OCI-LY7 (cell line): ENCODE measurements at regions not wholly inside any gene's neighbourhood (a gene's known extent, or its start where the extent isn't known, plus 50 kb on each side); places are given as distances from the start of the nearest gene placed in this dataset.

Source experiments
- BruUV-seq: library from RNA; stranded (reverse); fragments of 400-500 nt; replicated peaks from 2 replicates; lab custom pipeline; 2021; lab: Mats Ljungman, UMichigan
- CTCF ChIA-PET: fragments of 300-600 bp; sonication (Branson Sonifier 250); formaldehyde crosslinking; loops from one replicate; lab custom pipeline; 2022; ENCODE audit warnings: antibody characterized with exemption; ENCODE audit not compliant: unreplicated experiment; lab: Charles Lee
- POLR2A ChIA-PET: fragments of 300-600 bp; sonication (Branson Sonifier 250); formaldehyde crosslinking; loops from one replicate; lab custom pipeline; 2022; ENCODE audit warnings: antibody characterized with exemption; lab: Charles Lee
- DNase-seq: peaks from one replicate; pipeline ENCODE4 v3.0.0-alpha.2; 2015; ENCODE audit warnings: low spot score
- H2AFZ ChIP-seq: fragments of 200-600 bp; sonication (generic), shearing (Covaris generic); 2 replicates; pipeline ENCODE4 v1.6.1; 2014; ENCODE audit warnings: mild to moderate bottlenecking, antibody characterized with exemption, low read length, moderate library complexity
- H3K27ac ChIP-seq: fragments of 200-600 bp; sonication (generic); 2 replicates; pipeline ENCODE4 v1.5.1; 2014; ENCODE audit warnings: mixed run types, low read depth, mild to moderate bottlenecking, moderate library complexity, low read length, inconsistent platforms; ENCODE audit not compliant: poor library complexity, severe bottlenecking
- H3K36me3 ChIP-seq: fragments of 200-600 bp; sonication (generic); 2 replicates; pipeline ENCODE4 v1.6.1; 2014; ENCODE audit warnings: mild to moderate bottlenecking, antibody characterized with exemption, low read length, moderate library complexity, mixed read lengths; ENCODE audit not compliant: insufficient read depth
- H3K4me1 ChIP-seq: fragments of 200-600 bp; sonication (generic); 2 replicates; pipeline ENCODE4 v1.5.1; 2014; ENCODE audit warnings: mild to moderate bottlenecking, low read length; ENCODE audit not compliant: insufficient read depth, poor library complexity, severe bottlenecking
- H3K4me2 ChIP-seq: fragments of 200-600 bp; sonication (generic); 2 replicates; pipeline ENCODE4 v1.6.1; 2014; ENCODE audit warnings: mild to moderate bottlenecking, low read length
- H3K4me3 ChIP-seq: fragments of 200-600 bp; sonication (generic); 2 replicates; pipeline ENCODE4 v1.5.1; 2014; ENCODE audit warnings: mild to moderate bottlenecking, low read depth, low read length; ENCODE audit not compliant: poor library complexity, severe bottlenecking
- H3K79me2 ChIP-seq: fragments of 200-600 bp; sonication (generic); 2 replicates; pipeline ENCODE4 v1.6.1; 2016; ENCODE audit warnings: low read depth, mild to moderate bottlenecking, low read length, moderate library complexity, mixed read lengths; ENCODE audit not compliant: insufficient read depth
- H3K9me2 ChIP-seq: fragments of 200-600 bp; sonication (generic); 2 replicates; pipeline ENCODE4 v1.6.1; 2016; ENCODE audit warnings: mild to moderate bottlenecking, low read length, mixed read lengths; ENCODE audit not compliant: insufficient read depth
- H3K9me3 ChIP-seq: fragments of 200-600 bp; sonication (generic); 2 replicates; pipeline ENCODE4 v1.6.1; 2014; ENCODE audit warnings: mild to moderate bottlenecking, mixed run types, low read length, mixed read lengths
- H4K20me1 ChIP-seq: fragments of 200-600 bp; sonication (generic); 2 replicates; pipeline ENCODE4 v1.6.1; 2014; ENCODE audit warnings: mild to moderate bottlenecking, antibody characterized with exemption, low read length, moderate library complexity, mixed read lengths; ENCODE audit not compliant: insufficient read depth
- CTCF ChIP-seq: fragments of 200-600 bp; sonication (generic); conservative IDR thresholded peaks from 2 replicates; pipeline ENCODE4 v1.5.1; 2014; ENCODE audit warnings: mild to moderate bottlenecking, antibody characterized with exemption, low read length, moderate library complexity, mixed read lengths
- EZH2phosphoT487 ChIP-seq: fragments of 200-600 bp; sonication (generic); IDR thresholded peaks from 2 replicates; pipeline ENCODE4 v1.6.1; 2018; ENCODE audit warnings: low read depth, borderline replicate concordance, mild to moderate bottlenecking, mixed run types, antibody characterized with exemption, low read length, moderate library complexity, mixed read lengths
- intact Hi-C: fragments of 100-400 bp; cut with micrococcal nuclease; formaldehyde crosslinking; loops from one replicate; pipeline ENCODE4 v1.10.0; 2022; ENCODE audit not compliant: unreplicated experiment

- DNase-seq: peak; percentile 64
- intact Hi-C loops: loop anchor here (1.0 to 5.0 kb wide), 3 partner anchors 95 to 413 kb away; no protein-coding TSS in a partner anchor
- Histone ChIP-seq H3K9me3 (no peaks in the 10 kb centered on the region), H3K4me2 (no peak overlapping the region), H3K4me3 (no peak overlapping the region), H3K27ac (no peak overlapping the region), H3K9me2 (no peaks in the 10 kb centered on the region), H2AFZ (no peak overlapping the region), H3K36me3 (no peaks in the 10 kb centered on the region), H3K4me1 (no peaks in the 10 kb centered on the region), H4K20me1 (no peaks in the 10 kb centered on the region), H3K79me2 (no peaks in the 10 kb centered on the region)
- ChIA-PET POLR2A (no interaction called here), CTCF (no interaction called here)
- TF ChIP-seq EZH2phosphoT487 (no peak), CTCF (peak; percentile 89)
- BruUV-seq: no TSS peak
Observed at GRCh38 chr15:94576889-94577533, 345.6 kb downstream of the MCTP2 start.

- Histone ChIP-seq H3K4me3 (no peak overlapping the region), H3K9me3 (no peaks in the 10 kb centered on the region), H2AFZ (no peak overlapping the region), H3K36me3 (no peaks in the 10 kb centered on the region), H3K9me2 (no peaks in the 10 kb centered on the region), H3K79me2 (no peaks in the 10 kb centered on the region), H3K27ac (no peak overlapping the region), H3K4me2 (no peak overlapping the region), H4K20me1 (no peaks in the 10 kb centered on the region), H3K4me1 (no peaks in the 10 kb centered on the region)
- intact Hi-C loops: loop anchor here (5.0 kb wide), 1 partner anchor 93 kb away; no protein-coding TSS in a partner anchor
- no peak for DNase-seq
- TF ChIP-seq CTCF (no peak), EZH2phosphoT487 (no peak)
- ChIA-PET POLR2A (interaction anchor here (0.7 kb wide), 3 partner anchors 9 to 148 kb away, joined by 3 to 4 read pairs (median 3); no protein-coding TSS in a partner anchor), CTCF (no interaction called here)
- no TSS peak for BruUV-seq
Observed at GRCh38 chr15:94579286-94579685, 347.9 kb downstream of the MCTP2 start.

DNA sequence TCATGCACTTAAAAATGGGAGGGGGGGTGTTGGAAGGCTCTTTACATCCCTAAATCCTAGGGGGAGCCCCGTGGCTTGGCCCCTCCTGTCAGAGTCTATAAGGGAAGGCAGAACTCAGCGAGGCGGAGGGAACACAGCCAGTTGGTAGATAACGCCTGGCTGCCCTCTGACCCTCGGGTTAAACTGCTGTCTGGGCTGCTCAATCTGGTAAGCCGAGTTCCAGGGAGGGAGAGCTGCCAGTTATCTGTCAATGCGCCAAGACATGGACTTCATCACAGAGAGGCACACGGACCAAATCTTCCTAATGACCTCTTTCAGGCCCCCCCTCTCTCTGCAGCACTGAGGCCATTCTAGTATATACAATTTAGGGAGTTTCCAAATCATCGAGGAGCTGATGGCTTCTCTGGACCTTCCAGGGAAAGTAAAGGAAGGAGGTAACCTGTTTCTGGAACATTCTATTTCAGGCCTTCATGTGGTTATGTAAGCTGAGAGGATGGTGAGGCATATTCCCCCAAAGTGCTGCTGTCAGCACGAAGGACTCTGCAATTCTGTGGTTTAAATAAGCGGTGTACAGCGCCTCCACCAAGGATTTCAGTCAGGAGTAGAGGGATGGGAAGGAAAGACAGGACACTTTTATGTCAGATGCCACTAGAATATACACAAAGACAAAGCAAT is 349.0 kb downstream of the MCTP2 start:
- no peak overlapping the region for H2AFZ ChIP-seq
- no TSS peak for BruUV-seq

More for the DNA sequence above, 349.0 kb downstream of the MCTP2 start:
- Histone ChIP-seq H3K4me2 (no peak overlapping the region), H3K4me3 (no peak overlapping the region), H3K4me1 (no peaks in the 10 kb centered on the region), H3K36me3 (no peaks in the 10 kb centered on the region), H4K20me1 (no peaks in the 10 kb centered on the region), H3K27ac (no peak overlapping the region), H3K79me2 (no peaks in the 10 kb centered on the region), H3K9me2 (no peaks in the 10 kb centered on the region), H3K9me3 (no peaks in the 10 kb centered on the region)
- no peak for TF ChIP-seq CTCF
- no peak for TF ChIP-seq EZH2phosphoT487
- intact Hi-C loops: loop anchor here (5.0 kb wide), 1 partner anchor 712 kb away; no protein-coding TSS in a partner anchor
- ChIA-PET POLR2A (interaction anchor here (0.6 to 1.6 kb wide), 3 partner anchors 21 to 47 kb away, joined by 3 to 4 read pairs (median 3); no protein-coding TSS in a partner anchor), CTCF (no interaction called here)
- no peak for DNase-seq
